NT2/D1 (cell line): ENCODE measurements at regions not wholly inside any gene's neighbourhood (a gene's known extent, or its start where the extent isn't known, plus 50 kb on each side); places are given as distances from the start of the nearest gene placed in this dataset.

Source experiments
- YY1 ChIP-seq: IDR thresholded peaks from 2 replicates; pipeline ENCODE4 v1.6.1; 2011; ENCODE audit not compliant: insufficient read length, insufficient read depth
- ZNF274 ChIP-seq: IDR thresholded peaks from 2 replicates; pipeline ENCODE4 v1.6.1; 2011; ENCODE audit warnings: mild to moderate bottlenecking, low read depth, low read length

GRCh38 chr2:129480790-129481189 lies 498.7 kb upstream of the RAB6C start:
- TF ChIP-seq YY1 (no peak), ZNF274 (no peak)
